ENCODE measurements at regions not wholly inside any gene's neighbourhood (a gene's known extent, or its start where the extent isn't known, plus 50 kb on each side); places are given as distances from the start of the nearest gene placed in this dataset.

DNA sequence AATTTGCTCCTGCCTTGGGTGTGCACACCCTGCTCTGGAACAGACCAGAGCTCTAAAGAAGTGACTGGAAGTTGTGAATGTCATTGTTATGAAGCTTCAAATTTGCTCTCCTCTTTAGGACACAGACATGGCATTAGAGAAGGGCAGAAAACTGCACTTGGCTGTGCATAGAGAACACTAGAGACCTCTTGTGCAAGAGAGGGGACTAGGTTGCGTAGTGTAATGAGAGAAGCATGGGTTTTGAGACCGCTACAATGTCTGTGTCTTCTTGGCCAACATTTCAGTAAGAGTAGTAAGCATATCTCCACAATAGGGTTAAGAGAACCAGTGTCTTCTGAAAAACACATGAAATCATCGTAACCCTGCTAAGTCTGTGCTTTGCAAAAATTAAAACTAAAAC, 423.3 kb downstream of the SPRY2 start:
- CTCF ChIA-PET, result no interaction called here
- no peak overlapping the region for H3K4me2 ChIP-seq
- no peaks in the 10 kb centered on the region for H3K79me2 ChIP-seq (ENCODE audit: low read depth)
- POLR2A ChIA-PET (ENCODE audit: unreplicated experiment), result no interaction called here
- no peaks in the 10 kb centered on the region for H3K4me1 ChIP-seq (replicated peaks; ENCODE audit: insufficient read depth)
- H3K27me3 ChIP-seq (ENCODE audit: insufficient read depth, low read depth), result no peaks in the 10 kb centered on the region
- BruUV-seq (replicated peaks), result no TSS peak
- DNase-seq, result no peak
- no peaks in the 10 kb centered on the region for H3K36me3 ChIP-seq (ENCODE audit: low read depth)
- no peaks in the 10 kb centered on the region for H3F3A ChIP-seq (ENCODE audit: insufficient read depth, low read depth)
- intact Hi-C loops (cut with micrococcal nuclease; ENCODE audit: unreplicated experiment), result no loop called here
- no peaks in the 10 kb centered on the region for H3K9me2 ChIP-seq (ENCODE audit: insufficient read depth)
- no peak overlapping the region for H3K27ac ChIP-seq
- no peaks in the 10 kb centered on the region for H4K20me1 ChIP-seq (ENCODE audit: insufficient read depth)
- no peak for TF ChIP-seq CTCF (conservative IDR thresholded peaks at IDR 0.05)
- TF ChIP-seq EZH2 (IDR thresholded peaks at IDR 0.05; ENCODE audit: low read depth), result no peak
- no peaks in the 10 kb centered on the region for H3K9me3 ChIP-seq (ENCODE audit: insufficient read depth, low read depth)
- H3K4me3 ChIP-seq, result no peak overlapping the region
- H2AFZ ChIP-seq, result no peak overlapping the region

DNA sequence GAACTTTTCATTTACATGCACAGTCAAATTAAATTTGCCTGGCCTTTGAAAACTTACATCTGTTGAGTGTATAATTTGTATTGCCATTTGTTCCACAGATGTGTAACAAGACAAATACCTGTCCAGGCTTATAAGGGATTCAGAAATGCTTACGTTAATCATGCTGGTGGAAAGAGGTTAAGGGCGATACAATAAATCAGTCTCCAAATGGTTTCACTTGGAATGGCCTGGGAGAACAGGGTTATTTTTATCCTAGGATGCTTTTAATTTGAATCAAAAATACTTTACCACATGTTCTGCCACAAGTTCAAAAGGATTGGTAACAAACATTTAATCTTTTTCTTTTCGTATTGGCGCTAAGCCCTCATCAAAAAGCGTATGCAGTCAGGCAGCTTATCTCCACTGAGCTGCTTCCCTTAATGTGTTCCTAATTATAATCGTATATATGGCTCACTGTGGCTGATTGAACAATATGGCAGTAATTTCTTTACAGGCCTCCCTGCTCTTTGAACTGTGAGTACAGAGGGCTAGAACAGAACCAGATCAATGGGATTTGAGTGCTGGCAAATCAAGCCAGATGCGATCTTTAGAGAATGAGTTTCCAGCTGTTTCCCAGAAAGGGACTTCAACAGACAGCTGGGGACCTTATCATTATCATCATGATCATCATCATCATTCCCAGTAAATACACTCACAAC, 425.7 kb downstream of the SPRY2 start:
- POLR2A ChIA-PET (ENCODE audit: unreplicated experiment), result interaction anchor here (0.6 kb wide), 1 partner anchor 22 kb away, joined by 7 read pairs; no protein-coding TSS in a partner anchor
- no peak for DNase-seq

GRCh38 chr13:79913141-79913827, 427.6 kb downstream of the SPRY2 start:
- no peak for DNase-seq
- Histone ChIP-seq H3K4me1 (replicated peaks; ENCODE audit: insufficient read depth) (no peaks in the 10 kb centered on the region), H3K27ac (no peak overlapping the region), H3F3A (ENCODE audit: insufficient read depth, low read depth) (no peaks in the 10 kb centered on the region), H3K4me3 (no peak overlapping the region), H3K9me2 (ENCODE audit: insufficient read depth) (no peaks in the 10 kb centered on the region), H3K79me2 (ENCODE audit: low read depth) (no peaks in the 10 kb centered on the region), H4K20me1 (ENCODE audit: insufficient read depth) (no peaks in the 10 kb centered on the region), H3K36me3 (ENCODE audit: low read depth) (no peaks in the 10 kb centered on the region), H3K9me3 (ENCODE audit: insufficient read depth, low read depth) (no peaks in the 10 kb centered on the region), H2AFZ (no peak overlapping the region), H3K27me3 (ENCODE audit: insufficient read depth, low read depth) (no peaks in the 10 kb centered on the region), H3K4me2 (no peak overlapping the region)
- POLR2A ChIA-PET (ENCODE audit: unreplicated experiment), result no interaction called here
- BruUV-seq (replicated peaks), result no TSS peak
- intact Hi-C loops (cut with micrococcal nuclease; ENCODE audit: unreplicated experiment), result no loop called here
- CTCF ChIA-PET, result no interaction called here
- TF ChIP-seq EZH2 (IDR thresholded peaks at IDR 0.05; ENCODE audit: low read depth) (no peak), CTCF (conservative IDR thresholded peaks at IDR 0.05) (no peak)

More for the DNA sequence above, 425.7 kb downstream of the SPRY2 start:
- H3K27me3 ChIP-seq (ENCODE audit: insufficient read depth, low read depth), result no peaks in the 10 kb centered on the region
- H3F3A ChIP-seq (ENCODE audit: insufficient read depth, low read depth), result no peaks in the 10 kb centered on the region
- H3K4me1 ChIP-seq (replicated peaks; ENCODE audit: insufficient read depth), result no peaks in the 10 kb centered on the region
- H3K79me2 ChIP-seq (ENCODE audit: low read depth), result no peaks in the 10 kb centered on the region
- no peak overlapping the region for H3K4me2 ChIP-seq
- intact Hi-C loops (cut with micrococcal nuclease; ENCODE audit: unreplicated experiment), result no loop called here
- TF ChIP-seq EZH2 (IDR thresholded peaks at IDR 0.05; ENCODE audit: low read depth) (no peak), CTCF (conservative IDR thresholded peaks at IDR 0.05) (no peak)
- H3K9me2 ChIP-seq (ENCODE audit: insufficient read depth), result no peaks in the 10 kb centered on the region
- CTCF ChIA-PET, result no interaction called here
- H3K27ac ChIP-seq, result no peak overlapping the region
- H4K20me1 ChIP-seq (ENCODE audit: insufficient read depth), result no peaks in the 10 kb centered on the region
- H3K36me3 ChIP-seq (ENCODE audit: low read depth), result no peaks in the 10 kb centered on the region
- H3K9me3 ChIP-seq (ENCODE audit: insufficient read depth, low read depth), result no peaks in the 10 kb centered on the region
- no peak overlapping the region for H3K4me3 ChIP-seq
- H2AFZ ChIP-seq, result no peak overlapping the region
- BruUV-seq (replicated peaks), result no TSS peak
